GM12875 (cell line): ENCODE measurements at regions not wholly inside any gene's neighbourhood (a gene's known extent, or its start where the extent isn't known, plus 50 kb on each side); places are given as distances from the start of the nearest gene placed in this dataset.

Experiments used
- H3K4me3 ChIP-seq: one replicate; pipeline ENCODE4 v1.5.1; 2011; ENCODE audit warnings: low read depth, low read length, control low read depth
- TF ChIP-seq, protein P1 (sequence below): IDR thresholded peaks from 2 replicates; pipeline ENCODE4 v1.5.1; 2011; ENCODE audit warnings: low read depth, mild to moderate bottlenecking, control low read depth, inconsistent platforms, low read length, moderate library complexity, borderline replicate concordance; ENCODE audit not compliant: insufficient read depth

DNA sequence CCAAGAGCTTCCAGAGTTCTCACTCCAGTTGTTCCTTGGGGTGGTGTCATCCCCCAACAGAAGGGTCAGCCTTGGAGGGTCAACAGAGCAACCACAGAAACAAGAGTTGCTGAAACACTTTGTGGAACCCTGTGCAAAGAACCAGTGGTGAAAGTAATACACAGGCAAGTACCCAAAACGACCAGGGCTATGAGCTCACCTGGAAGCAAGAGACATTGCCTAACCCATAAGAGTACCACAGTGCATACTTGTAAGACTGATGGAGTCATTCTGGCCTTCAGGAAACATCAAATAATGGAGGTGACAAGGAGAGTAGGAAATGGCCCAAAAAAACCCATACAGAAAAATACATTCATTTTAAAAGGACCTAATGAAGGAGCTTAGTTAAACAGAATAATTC is 184.3 kb upstream of the TSC22D1 start:
- TF ChIP-seq, protein P1, sequence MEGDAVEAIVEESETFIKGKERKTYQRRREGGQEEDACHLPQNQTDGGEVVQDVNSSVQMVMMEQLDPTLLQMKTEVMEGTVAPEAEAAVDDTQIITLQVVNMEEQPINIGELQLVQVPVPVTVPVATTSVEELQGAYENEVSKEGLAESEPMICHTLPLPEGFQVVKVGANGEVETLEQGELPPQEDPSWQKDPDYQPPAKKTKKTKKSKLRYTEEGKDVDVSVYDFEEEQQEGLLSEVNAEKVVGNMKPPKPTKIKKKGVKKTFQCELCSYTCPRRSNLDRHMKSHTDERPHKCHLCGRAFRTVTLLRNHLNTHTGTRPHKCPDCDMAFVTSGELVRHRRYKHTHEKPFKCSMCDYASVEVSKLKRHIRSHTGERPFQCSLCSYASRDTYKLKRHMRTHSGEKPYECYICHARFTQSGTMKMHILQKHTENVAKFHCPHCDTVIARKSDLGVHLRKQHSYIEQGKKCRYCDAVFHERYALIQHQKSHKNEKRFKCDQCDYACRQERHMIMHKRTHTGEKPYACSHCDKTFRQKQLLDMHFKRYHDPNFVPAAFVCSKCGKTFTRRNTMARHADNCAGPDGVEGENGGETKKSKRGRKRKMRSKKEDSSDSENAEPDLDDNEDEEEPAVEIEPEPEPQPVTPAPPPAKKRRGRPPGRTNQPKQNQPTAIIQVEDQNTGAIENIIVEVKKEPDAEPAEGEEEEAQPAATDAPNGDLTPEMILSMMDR: no peak
- no peak overlapping the region for H3K4me3 ChIP-seq

DNA sequence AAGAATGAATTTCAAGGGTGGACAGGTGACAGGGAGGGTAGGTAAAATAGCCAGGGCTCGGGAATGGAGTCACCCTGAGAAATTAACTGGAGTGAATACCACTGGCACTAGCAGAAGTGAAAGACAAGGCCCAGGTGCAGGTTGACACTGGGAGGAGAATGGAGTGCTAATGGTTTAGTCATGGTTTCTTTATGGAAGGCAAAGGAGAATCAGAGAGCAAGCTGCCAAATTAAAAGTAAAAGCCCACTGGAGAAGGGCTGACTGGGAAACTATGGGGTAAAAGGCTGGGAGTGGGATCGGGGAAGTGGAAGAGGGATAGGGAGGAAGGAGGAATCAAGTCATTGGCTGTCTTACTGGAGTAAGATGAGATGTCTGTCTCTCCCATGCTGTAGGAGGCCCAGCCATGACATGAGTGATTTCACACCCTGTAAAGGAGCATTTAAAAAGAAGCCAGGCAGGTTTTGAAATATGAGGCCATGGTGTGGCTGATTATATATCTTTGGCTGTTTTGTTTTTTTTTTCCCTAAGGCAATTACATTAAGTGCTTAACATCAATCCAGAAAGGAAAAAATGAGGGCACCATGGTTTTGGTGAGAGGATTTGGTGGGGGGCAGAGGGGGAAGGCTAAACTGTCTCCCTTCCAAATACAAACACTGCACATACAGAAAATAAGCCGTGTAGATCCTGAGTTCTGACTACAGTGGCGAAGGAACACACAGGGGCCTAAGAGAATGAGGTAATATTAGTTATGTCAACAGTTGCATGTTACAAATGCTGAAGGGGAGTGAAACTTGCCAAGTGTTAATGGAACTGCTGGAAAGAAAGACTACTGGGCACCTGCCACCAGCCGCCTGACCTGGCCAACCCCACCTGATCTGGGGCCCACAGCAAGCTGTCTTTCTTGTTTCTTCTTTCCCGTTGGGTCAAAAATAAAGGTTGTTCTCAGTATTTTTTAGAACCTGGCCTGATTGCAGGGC is 183.5 kb upstream of the TSC22D1 start:
- H3K4me3 ChIP-seq: no peak overlapping the region
- TF ChIP-seq, protein P1: no peak

DNA sequence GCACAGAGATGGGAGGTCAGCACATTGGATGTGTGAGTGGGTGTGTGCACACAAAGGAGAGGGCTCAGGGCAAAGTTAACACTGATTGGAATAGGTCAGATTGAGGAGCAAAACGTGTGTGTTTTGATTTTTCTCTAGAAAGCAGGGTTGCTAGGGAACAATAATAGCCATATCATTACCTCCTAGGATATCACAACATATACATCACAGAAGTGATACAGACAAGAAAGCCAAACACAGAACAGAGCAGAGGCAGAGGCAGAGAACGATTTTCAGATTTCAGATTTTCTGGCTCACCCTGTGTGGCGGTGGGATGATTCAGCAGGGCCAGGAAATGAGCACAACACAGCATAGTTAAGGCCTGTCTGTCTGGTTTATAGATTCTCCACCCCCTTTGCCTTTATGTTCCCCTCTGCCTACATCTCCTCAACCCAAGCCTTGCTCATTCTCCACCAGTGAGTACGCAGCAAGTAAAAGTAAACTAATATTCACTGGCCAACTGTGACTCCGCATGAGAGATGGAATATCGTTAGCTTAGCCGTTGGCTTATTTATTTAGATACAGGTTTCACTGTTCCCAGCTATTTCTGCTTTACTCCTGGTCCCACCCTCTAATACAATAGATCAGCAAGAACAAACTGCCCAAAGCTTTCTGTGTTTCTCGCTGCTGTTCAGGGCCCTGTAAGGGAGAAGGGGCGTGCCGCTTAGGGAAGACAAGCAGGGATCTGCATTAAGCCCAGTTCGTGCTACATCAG is 182.7 kb upstream of the TSC22D1 start:
- TF ChIP-seq, protein P1: no peak
- H3K4me3 ChIP-seq: no peak overlapping the region

DNA sequence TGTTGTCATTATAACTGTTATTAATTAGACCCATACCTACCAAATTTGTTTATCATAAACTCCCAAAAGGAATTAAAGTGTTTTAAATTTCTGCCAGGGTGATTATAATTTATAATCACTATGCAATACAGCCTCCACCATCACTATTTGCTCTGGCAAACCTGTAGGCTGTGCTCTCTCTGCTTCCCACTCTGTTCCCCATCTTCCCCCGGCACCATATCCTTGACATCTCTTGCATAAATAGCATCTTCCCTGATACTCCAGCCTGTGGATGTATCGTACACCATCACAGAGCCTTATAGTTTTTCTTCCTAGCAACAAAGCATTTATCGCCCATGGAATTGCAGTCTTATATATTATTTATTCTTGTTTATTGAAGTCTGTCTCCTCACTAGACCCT is 181.5 kb upstream of the TSC22D1 start:
- H3K4me3 ChIP-seq: no peak overlapping the region
- TF ChIP-seq, protein P1: no peak

DNA sequence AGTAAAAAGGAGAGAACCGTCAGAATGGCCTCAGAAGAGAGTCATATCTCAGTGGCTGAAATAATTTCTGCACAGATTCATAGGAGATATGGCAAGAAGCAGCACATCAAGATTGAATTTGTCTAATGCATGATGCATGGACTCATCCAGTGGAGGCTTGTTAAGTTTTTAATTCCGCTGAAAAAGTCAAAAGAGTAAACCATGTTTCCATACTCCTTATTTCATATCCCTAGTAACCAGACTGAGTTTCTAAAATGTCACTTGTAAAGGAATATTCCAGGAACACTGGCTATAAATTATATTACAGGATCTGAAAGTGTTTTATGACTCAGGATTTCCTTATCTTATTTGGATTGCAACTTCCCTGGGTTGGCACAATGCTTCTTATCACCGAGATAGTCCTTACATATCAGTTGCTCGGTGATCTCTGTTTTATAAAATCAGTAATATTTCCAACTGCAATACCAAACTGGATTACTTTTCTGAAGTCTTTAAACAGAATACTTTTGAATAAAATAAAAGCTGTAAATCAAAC is 180.2 kb upstream of the TSC22D1 start:
- no peak overlapping the region for H3K4me3 ChIP-seq
- TF ChIP-seq, protein P1: no peak

DNA sequence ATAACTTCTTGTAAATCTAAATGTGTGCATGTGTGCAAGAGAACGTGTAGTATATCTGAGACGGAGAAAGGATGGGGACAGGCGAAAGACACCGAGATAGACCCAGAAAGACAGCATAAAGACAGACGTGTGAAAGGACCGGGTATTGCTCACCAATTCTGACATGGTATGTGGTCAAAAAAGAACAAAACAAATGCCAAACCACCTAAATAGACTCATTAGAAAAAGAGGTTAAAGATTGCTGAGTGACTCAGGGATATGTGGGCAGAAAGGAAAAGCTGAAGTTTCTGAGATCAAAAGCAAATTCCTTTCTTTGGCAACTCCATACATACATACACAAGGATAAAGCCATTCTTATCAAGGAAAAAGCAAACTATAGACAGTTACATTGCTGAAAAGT is 179.7 kb upstream of the TSC22D1 start:
- no peak overlapping the region for H3K4me3 ChIP-seq
- TF ChIP-seq, protein P1: no peak
